ENCODE measurements at regions not wholly inside any gene's neighbourhood (a gene's known extent, or its start where the extent isn't known, plus 50 kb on each side); places are given as distances from the start of the nearest gene placed in this dataset.

GRCh38 chr1:69197816-69198215 is 369.9 kb upstream of the LRRC7 start:
- no peak overlapping the region for H3K27ac ChIP-seq (ENCODE audit: low read depth, low read length)
- WGBS, 2 experiments (ENCODE audit: insufficient coverage in 1 of 2, insufficient read length in 1 of 2): 96 to 100% methylated on average over 2 of the region's 3 CpGs
- no peak overlapping the region for H3K27ac Mint-ChIP-seq
- H3K4me1 ChIP-seq (ENCODE audit: control insufficient read depth, insufficient read depth, low read length): no peaks in the 10 kb centered on the region
- no peak overlapping the region for H3K4me3 Mint-ChIP-seq
- H3K4me1 Mint-ChIP-seq: peaks cover 6% of the 10 kb centered on the region
- no peak overlapping the region for H3K4me3 ChIP-seq (ENCODE audit: low read length)
- no peaks in the 10 kb centered on the region for H3K27me3 ChIP-seq (ENCODE audit: control insufficient read depth, insufficient read depth, low read length, poor library complexity, severe bottlenecking)
- H3K36me3 ChIP-seq (ENCODE audit: control insufficient read depth, insufficient read depth, low read length): no peaks in the 10 kb centered on the region
- H3K27me3 Mint-ChIP-seq (ENCODE audit: insufficient read depth): no peaks in the 10 kb centered on the region
- no peaks in the 10 kb centered on the region for H3K9me3 ChIP-seq (ENCODE audit: control insufficient read depth, low read length)
- H3K9me3 Mint-ChIP-seq: no peaks in the 10 kb centered on the region
- TF ChIP-seq, protein P1, sequence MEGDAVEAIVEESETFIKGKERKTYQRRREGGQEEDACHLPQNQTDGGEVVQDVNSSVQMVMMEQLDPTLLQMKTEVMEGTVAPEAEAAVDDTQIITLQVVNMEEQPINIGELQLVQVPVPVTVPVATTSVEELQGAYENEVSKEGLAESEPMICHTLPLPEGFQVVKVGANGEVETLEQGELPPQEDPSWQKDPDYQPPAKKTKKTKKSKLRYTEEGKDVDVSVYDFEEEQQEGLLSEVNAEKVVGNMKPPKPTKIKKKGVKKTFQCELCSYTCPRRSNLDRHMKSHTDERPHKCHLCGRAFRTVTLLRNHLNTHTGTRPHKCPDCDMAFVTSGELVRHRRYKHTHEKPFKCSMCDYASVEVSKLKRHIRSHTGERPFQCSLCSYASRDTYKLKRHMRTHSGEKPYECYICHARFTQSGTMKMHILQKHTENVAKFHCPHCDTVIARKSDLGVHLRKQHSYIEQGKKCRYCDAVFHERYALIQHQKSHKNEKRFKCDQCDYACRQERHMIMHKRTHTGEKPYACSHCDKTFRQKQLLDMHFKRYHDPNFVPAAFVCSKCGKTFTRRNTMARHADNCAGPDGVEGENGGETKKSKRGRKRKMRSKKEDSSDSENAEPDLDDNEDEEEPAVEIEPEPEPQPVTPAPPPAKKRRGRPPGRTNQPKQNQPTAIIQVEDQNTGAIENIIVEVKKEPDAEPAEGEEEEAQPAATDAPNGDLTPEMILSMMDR (conservative IDR thresholded peaks at IDR 0.05): no peak
- H3K36me3 Mint-ChIP-seq (ENCODE audit: low read depth): no peaks in the 10 kb centered on the region
- no peak overlapping the region for H3K9ac ChIP-seq (ENCODE audit: extremely low read depth, low read length, poor library complexity, severe bottlenecking)
- DNase-seq: no peak

- Histone ChIP-seq H3K9ac (ENCODE audit: extremely low read depth, low read length, poor library complexity, severe bottlenecking) (no peak overlapping the region), H3K4me1 (ENCODE audit: control insufficient read depth, insufficient read depth, low read length) (no peaks in the 10 kb centered on the region), H3K27me3 (ENCODE audit: control insufficient read depth, insufficient read depth, low read length, poor library complexity, severe bottlenecking) (no peaks in the 10 kb centered on the region), H3K4me3 (ENCODE audit: low read length) (no peak overlapping the region), H3K9me3 (ENCODE audit: control insufficient read depth, low read length) (peaks cover 23% of the 10 kb centered on the region), H3K27ac (ENCODE audit: low read depth, low read length) (no peak overlapping the region), H3K36me3 (ENCODE audit: control insufficient read depth, insufficient read depth, low read length) (no peaks in the 10 kb centered on the region)
- TF ChIP-seq, protein P1 (conservative IDR thresholded peaks at IDR 0.05): no peak
- Mint-ChIP-seq H3K27ac (no peak overlapping the region), H3K27me3 (ENCODE audit: insufficient read depth) (no peaks in the 10 kb centered on the region), H3K9me3 (peaks cover 5% of the 10 kb centered on the region), H3K36me3 (ENCODE audit: low read depth) (no peaks in the 10 kb centered on the region), H3K4me3 (no peak overlapping the region), H3K4me1 (peaks cover 6% of the 10 kb centered on the region)
- 93 to 100% methylated on average over 2 to 3 of the region's 3 CpGs for WGBS, 2 experiments (ENCODE audit: insufficient coverage in 1 of 2, insufficient read length in 1 of 2)
- no peak for DNase-seq
Measured at GRCh38 chr1:69201716-69202115, 366.0 kb upstream of the LRRC7 start.

- Mint-ChIP-seq H3K27me3 (ENCODE audit: insufficient read depth) (no peaks in the 10 kb centered on the region), H3K27ac (no peak overlapping the region), H3K4me3 (no peak overlapping the region), H3K9me3 (peaks cover 5% of the 10 kb centered on the region), H3K4me1 (peaks cover 6% of the 10 kb centered on the region), H3K36me3 (ENCODE audit: low read depth) (no peaks in the 10 kb centered on the region)
- no peak overlapping the region for H3K4me3 ChIP-seq (ENCODE audit: low read length)
- TF ChIP-seq, protein P1 (conservative IDR thresholded peaks at IDR 0.05): no peak
- 87 to 100% methylated on average over 1 of the region's 1 CpG for WGBS, 2 experiments (ENCODE audit: insufficient coverage in 1 of 2, insufficient read length in 1 of 2)
- peaks cover 23% of the 10 kb centered on the region for H3K9me3 ChIP-seq (ENCODE audit: control insufficient read depth, low read length)
- H3K27ac ChIP-seq (ENCODE audit: low read depth, low read length): no peak overlapping the region
- H3K36me3 ChIP-seq (ENCODE audit: control insufficient read depth, insufficient read depth, low read length): no peaks in the 10 kb centered on the region
- DNase-seq: no peak
- no peaks in the 10 kb centered on the region for H3K4me1 ChIP-seq (ENCODE audit: control insufficient read depth, insufficient read depth, low read length)
- H3K9ac ChIP-seq (ENCODE audit: extremely low read depth, low read length, poor library complexity, severe bottlenecking): no peak overlapping the region
- no peaks in the 10 kb centered on the region for H3K27me3 ChIP-seq (ENCODE audit: control insufficient read depth, insufficient read depth, low read length, poor library complexity, severe bottlenecking)
Measured at GRCh38 chr1:69203166-69203565, 364.6 kb upstream of the LRRC7 start.

Data from endodermal cell (in vitro differentiated cells).